CD4-positive, alpha-beta memory T cell (primary cell): ENCODE measurements at regions not wholly inside any gene's neighbourhood (a gene's known extent, or its start where the extent isn't known, plus 50 kb on each side); places are given as distances from the start of the nearest gene placed in this dataset.
A peak's percentile ranks its signal among the peaks of the same experiment; 100 is the strongest.

Source experiments
- CTCF ChIA-PET: fragments of 350-600 bp; sonication (Branson Sonifier 250); formaldehyde crosslinking; loops from one replicate; lab custom pipeline; 2021; ENCODE audit warnings: inconsistent platforms; ENCODE audit not compliant: partially characterized antibody; lab: Charles Lee
- POLR2A ChIA-PET: fragments of 350-600 bp; sonication (Branson Sonifier 250); formaldehyde crosslinking; loops from one replicate; lab custom pipeline; 2021; ENCODE audit not compliant: partially characterized antibody; lab: Charles Lee
- DNase-seq, 5 donors: peaks; one replicate each; pipeline versions ENCODE4 v3.0.0 to v3.0.0-alpha.2; 2020 to 2022; ENCODE audit warnings: mixed read lengths in 1 of 5
- H3K27ac ChIP-seq: one replicate; pipeline ENCODE4 v1.7.0; 2013; ENCODE audit warnings: low read depth, low read length
- H3K27me3 ChIP-seq: 2 replicates; pipeline ENCODE4 v1.7.0; 2013; ENCODE audit warnings: mild to moderate bottlenecking, low read length, moderate library complexity; ENCODE audit not compliant: insufficient read depth
- H3K36me3 ChIP-seq: 2 replicates; pipeline ENCODE4 v1.7.0; 2013; ENCODE audit warnings: mild to moderate bottlenecking, low read length, moderate library complexity; ENCODE audit not compliant: insufficient read depth
- H3K4me1 ChIP-seq: 2 replicates; pipeline ENCODE4 v1.7.0; 2013; ENCODE audit warnings: mild to moderate bottlenecking, low read length, moderate library complexity; ENCODE audit not compliant: insufficient read depth
- H3K4me3 ChIP-seq, 2 donors: one replicate each; pipeline ENCODE4 v1.7.0; 2013; ENCODE audit warnings: low read length in 2 of 2, mild to moderate bottlenecking in 1 of 2
- H3K9me3 ChIP-seq, 2 donors: one replicate each; pipeline ENCODE4 v1.7.0; 2013; ENCODE audit warnings: low read length in 2 of 2, control low read depth in 1 of 2; ENCODE audit not compliant: control insufficient read depth in 1 of 2
- H3K27ac Mint-ChIP-seq, 7 donors: one replicate each; pipeline ENCODE4 v1.8.0; 2020 to 2021; ENCODE audit warnings: mixed read lengths in 7 of 7, mild to moderate bottlenecking in 6 of 7, inconsistent platforms in 3 of 7, moderate library complexity in 3 of 7
- H3K27me3 Mint-ChIP-seq, 2 donors: one replicate each; pipeline ENCODE4 v1.8.0; 2020 to 2021; ENCODE audit warnings: mixed read lengths in 2 of 2
- H3K36me3 Mint-ChIP-seq, 2 donors: one replicate each; pipeline ENCODE4 v1.8.0; 2020 to 2021; ENCODE audit warnings: mixed read lengths in 2 of 2, inconsistent platforms in 1 of 2, mild to moderate bottlenecking in 1 of 2
- H3K4me1 Mint-ChIP-seq, 4 donors: one replicate each; pipeline ENCODE4 v1.8.0; 2020 to 2021; ENCODE audit warnings: mixed read lengths in 4 of 4, mild to moderate bottlenecking in 1 of 4
- H3K4me3 Mint-ChIP-seq, 8 donors: one replicate each; pipeline ENCODE4 v1.8.0; 2020 to 2021; ENCODE audit warnings: mixed read lengths in 8 of 8, mild to moderate bottlenecking in 7 of 8, moderate library complexity in 6 of 8, inconsistent platforms in 3 of 8
- H3K9me3 Mint-ChIP-seq, 8 donors: one replicate each; pipeline ENCODE4 v1.8.0; 2020 to 2021; ENCODE audit warnings: mixed read lengths in 8 of 8, mild to moderate bottlenecking in 5 of 8, inconsistent platforms in 3 of 8, moderate library complexity in 1 of 8
- intact Hi-C: fragments of 100-400 bp; cut with micrococcal nuclease; formaldehyde crosslinking; loops from one replicate; pipeline ENCODE4 v1.15.1; 2023

- no peaks in the 10 kb centered on the region for H3K27me3 ChIP-seq
- no peaks in the 10 kb centered on the region for H3K9me3 ChIP-seq
- H3K36me3 ChIP-seq = no peaks in the 10 kb centered on the region
- H3K4me3 Mint-ChIP-seq = no peak overlapping the region
- ChIA-PET POLR2A (no interaction called here), CTCF (no interaction called here)
- H3K27ac ChIP-seq = no peak overlapping the region
- peaks cover 0 to 19% (median 7%) of the 10 kb centered on the region in 4 donors for H3K4me1 Mint-ChIP-seq
- DNase-seq = no peak
- H3K4me1 ChIP-seq = peaks cover 3% of the 10 kb centered on the region
- H3K4me3 ChIP-seq = no peak overlapping the region
- no peaks in the 10 kb centered on the region for H3K36me3 Mint-ChIP-seq
- intact Hi-C loops = no loop called here
- no peak overlapping the region for H3K27ac Mint-ChIP-seq
- H3K9me3 Mint-ChIP-seq = no peaks in the 10 kb centered on the region
- H3K27me3 Mint-ChIP-seq = peaks cover 0 to 3% of the 10 kb centered on the region in 2 donors
Observed at GRCh38 chr2:172252154-172252553, 149.5 kb upstream of the DLX2 start.

GRCh38 chr2:172253190-172254052 is 150.7 kb upstream of the DLX2 start:
- DNase-seq = peak in 1 of 5 donors; percentile 9
- Mint-ChIP-seq H3K36me3 (no peaks in the 10 kb centered on the region), H3K9me3 (no peaks in the 10 kb centered on the region), H3K27me3 (peaks cover 2 to 3% of the 10 kb centered on the region in 2 donors), H3K27ac (peak overlapping the region in 1 of 7 donors; percentile 20), H3K4me1 (peaks cover 0 to 19% (median 7%) of the 10 kb centered on the region in 4 donors), H3K4me3 (no peak overlapping the region)
- H3K9me3 ChIP-seq = no peaks in the 10 kb centered on the region
- H3K36me3 ChIP-seq = no peaks in the 10 kb centered on the region
- H3K27me3 ChIP-seq = no peaks in the 10 kb centered on the region
- no peak overlapping the region for H3K27ac ChIP-seq
- H3K4me1 ChIP-seq = peaks cover 3% of the 10 kb centered on the region
- POLR2A ChIA-PET = interaction anchor here (0.6 to 1.5 kb wide), 2 partner anchors 208 to 1843 kb away, joined by 3 read pairs; no protein-coding TSS in a partner anchor
- intact Hi-C loops = no loop called here
- no peak overlapping the region for H3K4me3 ChIP-seq
- CTCF ChIA-PET = interaction anchor here (0.7 to 1.2 kb wide), 3 partner anchors 27 to 208 kb away, joined by 3 to 4 read pairs (median 3); no protein-coding TSS in a partner anchor

GRCh38 chr2:172256886-172257285 is 154.2 kb upstream of the DLX2 start:
- no peaks in the 10 kb centered on the region for H3K27me3 ChIP-seq
- ChIA-PET POLR2A (no interaction called here), CTCF (no interaction called here)
- Mint-ChIP-seq H3K36me3 (peaks cover 0 to 2% of the 10 kb centered on the region in 2 donors), H3K4me1 (peaks cover 0 to 11% (median 7%) of the 10 kb centered on the region in 4 donors), H3K4me3 (no peak overlapping the region), H3K27ac (no peak overlapping the region), H3K9me3 (no peaks in the 10 kb centered on the region), H3K27me3 (peaks cover 0 to 5% of the 10 kb centered on the region in 2 donors)
- intact Hi-C loops = no loop called here
- H3K4me3 ChIP-seq = no peak overlapping the region
- H3K27ac ChIP-seq = no peak overlapping the region
- no peaks in the 10 kb centered on the region for H3K9me3 ChIP-seq
- H3K4me1 ChIP-seq = peaks cover 3% of the 10 kb centered on the region
- H3K36me3 ChIP-seq = no peaks in the 10 kb centered on the region
- no peak for DNase-seq

DNA sequence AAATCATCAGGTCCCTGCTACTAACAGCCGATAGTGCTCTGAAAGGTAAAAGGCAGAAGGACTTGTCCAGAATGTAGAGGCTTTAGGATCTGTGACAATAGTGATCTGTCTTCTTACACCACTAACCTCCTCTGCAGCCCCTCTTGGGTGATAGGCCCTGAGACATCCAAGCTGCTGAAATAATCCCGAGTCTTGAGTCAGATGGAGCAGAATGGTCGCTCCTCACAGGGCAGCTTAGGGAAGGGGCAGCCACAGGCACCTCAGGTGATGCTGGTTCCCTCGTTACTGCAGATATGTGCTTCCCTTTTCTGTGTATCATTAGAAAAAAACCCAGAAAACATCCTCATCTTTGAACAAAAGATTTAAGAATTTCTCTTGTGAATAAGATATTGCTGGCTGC is 157.1 kb upstream of the DLX2 start:
- ChIA-PET CTCF (no interaction called here), POLR2A (no interaction called here)
- intact Hi-C loops = no loop called here
- no peak overlapping the region for H3K4me3 ChIP-seq
- H3K27ac ChIP-seq = no peak overlapping the region
- no peaks in the 10 kb centered on the region for H3K4me1 ChIP-seq
- DNase-seq = no peak
- Mint-ChIP-seq H3K27ac (no peak overlapping the region), H3K9me3 (peaks cover 0 to 3% (median 0%) of the 10 kb centered on the region in 8 donors), H3K36me3 (peaks cover 0 to 2% of the 10 kb centered on the region in 2 donors), H3K27me3 (peaks cover 0 to 5% of the 10 kb centered on the region in 2 donors), H3K4me3 (no peak overlapping the region), H3K4me1 (no peaks in the 10 kb centered on the region)
- no peaks in the 10 kb centered on the region for H3K9me3 ChIP-seq
- H3K36me3 ChIP-seq = no peaks in the 10 kb centered on the region
- H3K27me3 ChIP-seq = no peaks in the 10 kb centered on the region

- intact Hi-C loops = no loop called here
- no peak overlapping the region for H3K4me3 Mint-ChIP-seq
- peaks cover 0 to 3% (median 0%) of the 10 kb centered on the region in 8 donors for H3K9me3 Mint-ChIP-seq
- Histone ChIP-seq H3K4me3 (no peak overlapping the region), H3K27me3 (no peaks in the 10 kb centered on the region), H3K4me1 (no peaks in the 10 kb centered on the region), H3K9me3 (no peaks in the 10 kb centered on the region), H3K27ac (no peak overlapping the region), H3K36me3 (no peaks in the 10 kb centered on the region)
- CTCF ChIA-PET = no interaction called here
- no peak for DNase-seq
- no peak overlapping the region for H3K27ac Mint-ChIP-seq
- H3K4me1 Mint-ChIP-seq = no peaks in the 10 kb centered on the region
- peaks cover 0 to 2% of the 10 kb centered on the region in 2 donors for H3K36me3 Mint-ChIP-seq
- H3K27me3 Mint-ChIP-seq = peaks cover 0 to 5% of the 10 kb centered on the region in 2 donors
- POLR2A ChIA-PET = no interaction called here
Observed at GRCh38 chr2:172260336-172260735, 157.6 kb upstream of the DLX2 start.

GRCh38 chr2:172261292-172261691 is 158.6 kb upstream of the DLX2 start:
- POLR2A ChIA-PET = no interaction called here

DNA sequence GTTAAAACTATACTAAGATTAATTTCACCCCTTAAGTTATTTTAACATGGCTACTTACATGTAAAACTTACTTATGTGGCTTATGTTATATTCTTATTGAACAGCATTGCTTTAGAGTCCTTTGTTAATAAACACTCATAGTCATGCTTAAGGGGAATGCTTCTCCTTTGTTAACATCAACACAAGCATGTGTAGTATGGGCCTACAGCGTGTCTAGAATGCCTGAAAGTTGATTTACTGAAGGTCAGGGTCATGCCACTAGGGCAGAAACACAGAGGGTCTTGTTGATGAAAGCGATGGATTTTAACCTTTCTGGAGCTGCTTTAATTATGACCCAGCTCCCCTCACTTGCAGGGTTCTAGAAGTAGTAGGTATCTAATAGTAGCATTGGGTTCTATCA is 159.8 kb upstream of the DLX2 start:
- Histone ChIP-seq H3K27me3 (no peaks in the 10 kb centered on the region), H3K9me3 (no peaks in the 10 kb centered on the region), H3K4me3 (no peak overlapping the region), H3K27ac (no peak overlapping the region), H3K4me1 (no peaks in the 10 kb centered on the region), H3K36me3 (no peaks in the 10 kb centered on the region)
- intact Hi-C loops = no loop called here
- ChIA-PET CTCF (no interaction called here), POLR2A (no interaction called here)
- Mint-ChIP-seq H3K36me3 (peaks cover 0 to 2% of the 10 kb centered on the region in 2 donors), H3K27ac (no peak overlapping the region), H3K4me3 (no peak overlapping the region), H3K27me3 (peaks cover 0 to 8% of the 10 kb centered on the region in 2 donors), H3K4me1 (no peaks in the 10 kb centered on the region), H3K9me3 (peaks cover 0 to 3% (median 0%) of the 10 kb centered on the region in 8 donors)
- DNase-seq = no peak

More at GRCh38 chr2:172261292-172261691, 158.6 kb upstream of the DLX2 start:
- Mint-ChIP-seq H3K4me1 (no peaks in the 10 kb centered on the region), H3K27ac (no peak overlapping the region), H3K27me3 (peaks cover 0 to 5% of the 10 kb centered on the region in 2 donors), H3K36me3 (peaks cover 0 to 2% of the 10 kb centered on the region in 2 donors), H3K4me3 (no peak overlapping the region), H3K9me3 (peaks cover 0 to 3% (median 0%) of the 10 kb centered on the region in 8 donors)
- DNase-seq = no peak
- Histone ChIP-seq H3K27me3 (no peaks in the 10 kb centered on the region), H3K4me3 (no peak overlapping the region), H3K36me3 (no peaks in the 10 kb centered on the region), H3K27ac (no peak overlapping the region), H3K9me3 (no peaks in the 10 kb centered on the region), H3K4me1 (no peaks in the 10 kb centered on the region)
- intact Hi-C loops = no loop called here
- CTCF ChIA-PET = no interaction called here
